ENCODE measurements at regions not wholly inside any gene's neighbourhood (a gene's known extent, or its start where the extent isn't known, plus 50 kb on each side); places are given as distances from the start of the nearest gene placed in this dataset.

DNA sequence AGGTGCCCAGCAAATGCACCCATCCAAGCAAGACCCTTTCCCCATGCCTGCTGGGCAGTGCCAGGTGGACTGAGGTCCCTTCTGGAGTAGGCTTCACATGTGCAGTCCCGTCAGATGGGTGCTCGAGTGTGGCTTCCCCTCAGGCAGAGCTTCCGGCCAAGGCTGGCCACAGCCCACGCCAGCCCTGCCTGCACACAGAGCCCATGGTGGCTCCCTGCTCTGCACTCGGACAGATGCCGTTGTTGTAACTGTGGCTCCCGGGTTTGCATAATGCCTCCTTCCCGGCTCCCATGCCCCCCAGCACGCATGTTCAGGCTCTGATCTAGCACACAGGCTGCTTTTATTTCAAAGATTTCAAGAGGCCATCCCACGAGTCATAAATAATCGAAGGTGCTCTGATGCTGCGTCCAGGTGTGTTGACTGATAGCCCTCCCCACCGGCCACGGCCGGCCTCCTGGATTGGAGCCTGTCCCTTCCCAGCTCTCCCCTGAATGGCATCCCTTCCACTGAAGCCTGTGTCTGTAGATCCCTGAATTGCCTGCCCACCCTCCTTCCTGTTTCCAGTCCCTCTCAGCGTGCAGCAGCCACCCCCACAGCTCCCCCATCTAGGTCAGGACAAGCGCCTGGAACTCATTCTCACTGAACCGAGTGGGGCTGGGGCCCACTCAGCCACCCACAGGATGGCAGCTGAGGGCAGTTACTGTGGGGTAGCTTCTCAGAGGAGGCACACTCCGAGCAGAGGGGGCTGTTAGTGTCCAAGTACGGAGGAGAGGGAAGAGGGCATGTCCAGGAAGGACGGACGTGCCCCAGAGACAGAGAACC lies 100.0 kb upstream of the LINGO1 start:
- no peaks in the 10 kb centered on the region for H3K4me1 Mint-ChIP-seq
- DNase-seq (ENCODE audit: low spot score in 2 of 2) (no peak), ATAC-seq (replicated peaks; ENCODE audit: extremely low read depth, poor library complexity, severe bottlenecking) (no peak)
- no peaks in the 10 kb centered on the region for H3K9me3 Mint-ChIP-seq
- peaks cover 35% of the 10 kb centered on the region for H3K27me3 Mint-ChIP-seq
- no peak overlapping the region for H3K4me3 Mint-ChIP-seq
- H3K36me3 Mint-ChIP-seq (ENCODE audit: insufficient read depth), result peaks cover 1% of the 10 kb centered on the region
- H3K27ac Mint-ChIP-seq (ENCODE audit: low read depth), result no peak overlapping the region

- H3K36me3 Mint-ChIP-seq (ENCODE audit: insufficient read depth), result peaks cover 1% of the 10 kb centered on the region
- H3K27me3 Mint-ChIP-seq, result peaks cover 34% of the 10 kb centered on the region
- H3K9me3 Mint-ChIP-seq, result no peaks in the 10 kb centered on the region
- DNase-seq (ENCODE audit: low spot score in 2 of 2) (no peak), ATAC-seq (replicated peaks; ENCODE audit: extremely low read depth, poor library complexity, severe bottlenecking) (no peak)
- no peaks in the 10 kb centered on the region for H3K4me1 Mint-ChIP-seq
- no peak overlapping the region for H3K27ac Mint-ChIP-seq (ENCODE audit: low read depth)
- H3K4me3 Mint-ChIP-seq, result no peak overlapping the region
These were observed 99.2 kb upstream of the LINGO1 start for GRCh38 chr15:77731945-77732344.

GRCh38 chr15:77731067-77731466 lies 98.4 kb upstream of the LINGO1 start:
- H3K9me3 Mint-ChIP-seq, result no peaks in the 10 kb centered on the region
- H3K4me3 Mint-ChIP-seq, result no peak overlapping the region

GRCh38 chr15:77727635-77728304 lies 95.1 kb upstream of the LINGO1 start:
- H3K4me3 Mint-ChIP-seq, result no peak overlapping the region
- no peak for DNase-seq (ENCODE audit: low spot score in 2 of 2)
- no peak for ATAC-seq (replicated peaks; ENCODE audit: extremely low read depth, poor library complexity, severe bottlenecking)
- H3K4me1 Mint-ChIP-seq, result no peaks in the 10 kb centered on the region
- H3K27me3 Mint-ChIP-seq, result peaks cover 18% of the 10 kb centered on the region
- H3K27ac Mint-ChIP-seq (ENCODE audit: low read depth), result no peak overlapping the region
- H3K9me3 Mint-ChIP-seq, result no peaks in the 10 kb centered on the region
- H3K36me3 Mint-ChIP-seq (ENCODE audit: insufficient read depth), result no peaks in the 10 kb centered on the region

More at GRCh38 chr15:77731067-77731466, 98.4 kb upstream of the LINGO1 start:
- H3K27me3 Mint-ChIP-seq, result peaks cover 25% of the 10 kb centered on the region
- H3K36me3 Mint-ChIP-seq (ENCODE audit: insufficient read depth), result peaks cover 1% of the 10 kb centered on the region
- ATAC-seq (replicated peaks; ENCODE audit: extremely low read depth, poor library complexity, severe bottlenecking) (no peak), DNase-seq (ENCODE audit: low spot score in 2 of 2) (no peak)
- H3K27ac Mint-ChIP-seq (ENCODE audit: low read depth), result no peak overlapping the region
- no peaks in the 10 kb centered on the region for H3K4me1 Mint-ChIP-seq

- no peak overlapping the region for H3K27ac Mint-ChIP-seq (ENCODE audit: low read depth)
- no peak for ATAC-seq (replicated peaks; ENCODE audit: extremely low read depth, poor library complexity, severe bottlenecking)
These were observed 92.0 kb upstream of the LINGO1 start for GRCh38 chr15:77724715-77725114.

DNA sequence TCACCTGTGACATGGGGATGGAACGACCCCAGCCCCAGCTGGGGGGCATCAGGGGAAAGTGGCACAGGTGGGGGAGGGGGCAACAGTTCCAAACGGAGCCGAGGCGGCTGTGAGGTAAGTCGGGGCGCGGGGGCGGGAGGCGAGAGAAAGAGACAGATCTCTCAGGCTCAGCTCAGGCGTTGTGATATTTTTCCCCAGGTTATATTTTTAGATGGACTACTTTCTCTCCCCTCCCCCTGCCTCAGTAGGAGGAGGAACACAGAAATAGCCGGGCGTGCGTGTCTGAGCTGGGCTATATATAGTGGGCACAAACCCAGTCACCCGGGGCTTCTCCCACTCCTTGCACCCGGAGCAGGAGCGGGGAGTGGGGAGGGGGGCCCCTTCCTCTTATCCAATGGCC lies 91.0 kb upstream of the LINGO1 start:
- Mint-ChIP-seq H3K27me3 (peaks cover 16% of the 10 kb centered on the region), H3K9me3 (no peaks in the 10 kb centered on the region), H3K27ac (ENCODE audit: low read depth) (no peak overlapping the region), H3K4me1 (no peaks in the 10 kb centered on the region), H3K4me3 (no peak overlapping the region), H3K36me3 (ENCODE audit: insufficient read depth) (no peaks in the 10 kb centered on the region)
- ATAC-seq (replicated peaks; ENCODE audit: extremely low read depth, poor library complexity, severe bottlenecking) (no peak), DNase-seq (ENCODE audit: low spot score in 2 of 2) (no peak)

More at GRCh38 chr15:77724715-77725114, 92.0 kb upstream of the LINGO1 start:
- Mint-ChIP-seq H3K4me1 (no peaks in the 10 kb centered on the region), H3K36me3 (ENCODE audit: insufficient read depth) (no peaks in the 10 kb centered on the region), H3K9me3 (no peaks in the 10 kb centered on the region), H3K27me3 (peaks cover 16% of the 10 kb centered on the region), H3K4me3 (no peak overlapping the region)
- no peak for DNase-seq (ENCODE audit: low spot score in 2 of 2)

DNA sequence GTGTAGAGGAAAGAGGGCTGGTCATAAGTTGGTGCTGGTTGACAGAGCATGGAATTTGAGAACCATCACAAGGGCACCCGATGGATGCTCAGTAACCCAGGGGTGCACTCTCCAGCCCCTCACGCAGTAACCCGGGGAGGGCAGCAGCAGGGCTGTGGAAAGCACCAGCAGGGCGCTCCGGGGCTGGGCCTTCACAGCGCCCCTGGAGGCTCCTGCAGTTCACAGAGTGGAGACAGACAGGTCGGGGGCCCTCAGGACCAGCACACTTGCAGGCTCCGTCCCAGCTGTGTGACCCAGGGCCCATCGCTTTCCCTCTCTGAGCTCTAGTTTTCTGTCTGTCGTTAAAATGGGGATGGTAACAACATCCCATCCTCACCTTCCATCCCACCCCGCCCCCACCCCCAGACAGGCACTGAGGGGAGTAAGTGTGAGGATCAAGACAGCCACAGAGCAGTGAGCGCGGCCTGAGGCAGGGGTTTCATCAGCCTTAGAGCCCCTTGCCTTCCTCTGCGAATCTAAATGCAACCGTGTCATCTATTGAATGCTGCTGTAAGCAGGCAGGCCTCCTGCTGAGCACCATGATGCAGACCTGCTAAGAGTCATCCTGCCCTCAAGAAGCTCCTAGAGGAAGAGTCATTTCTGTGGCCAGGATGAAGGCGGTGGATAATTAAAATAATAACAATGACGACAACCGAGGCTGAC lies 90.2 kb upstream of the LINGO1 start:
- no peak for DNase-seq (ENCODE audit: low spot score in 2 of 2)
- Mint-ChIP-seq H3K4me3 (no peak overlapping the region), H3K36me3 (ENCODE audit: insufficient read depth) (no peaks in the 10 kb centered on the region), H3K9me3 (no peaks in the 10 kb centered on the region), H3K27me3 (peaks cover 16% of the 10 kb centered on the region), H3K27ac (ENCODE audit: low read depth) (no peak overlapping the region), H3K4me1 (no peaks in the 10 kb centered on the region)
- no peak for ATAC-seq (replicated peaks; ENCODE audit: extremely low read depth, poor library complexity, severe bottlenecking)

GRCh38 chr15:77721963-77722362 lies 89.3 kb upstream of the LINGO1 start:
- Mint-ChIP-seq H3K36me3 (ENCODE audit: insufficient read depth) (no peaks in the 10 kb centered on the region), H3K27ac (ENCODE audit: low read depth) (no peak overlapping the region), H3K4me3 (no peak overlapping the region), H3K4me1 (no peaks in the 10 kb centered on the region), H3K9me3 (no peaks in the 10 kb centered on the region), H3K27me3 (peaks cover 18% of the 10 kb centered on the region)
- DNase-seq (ENCODE audit: low spot score in 2 of 2), result no peak
- ATAC-seq (replicated peaks; ENCODE audit: extremely low read depth, poor library complexity, severe bottlenecking), result no peak

- Mint-ChIP-seq H3K36me3 (ENCODE audit: insufficient read depth) (no peaks in the 10 kb centered on the region), H3K9me3 (no peaks in the 10 kb centered on the region), H3K4me3 (no peak overlapping the region), H3K27ac (ENCODE audit: low read depth) (no peak overlapping the region), H3K4me1 (no peaks in the 10 kb centered on the region), H3K27me3 (peaks cover 31% of the 10 kb centered on the region)
- no peak for DNase-seq (ENCODE audit: low spot score in 2 of 2)
- no peak for ATAC-seq (replicated peaks; ENCODE audit: extremely low read depth, poor library complexity, severe bottlenecking)
These were observed 87.9 kb upstream of the LINGO1 start for GRCh38 chr15:77720655-77721054.

DNA sequence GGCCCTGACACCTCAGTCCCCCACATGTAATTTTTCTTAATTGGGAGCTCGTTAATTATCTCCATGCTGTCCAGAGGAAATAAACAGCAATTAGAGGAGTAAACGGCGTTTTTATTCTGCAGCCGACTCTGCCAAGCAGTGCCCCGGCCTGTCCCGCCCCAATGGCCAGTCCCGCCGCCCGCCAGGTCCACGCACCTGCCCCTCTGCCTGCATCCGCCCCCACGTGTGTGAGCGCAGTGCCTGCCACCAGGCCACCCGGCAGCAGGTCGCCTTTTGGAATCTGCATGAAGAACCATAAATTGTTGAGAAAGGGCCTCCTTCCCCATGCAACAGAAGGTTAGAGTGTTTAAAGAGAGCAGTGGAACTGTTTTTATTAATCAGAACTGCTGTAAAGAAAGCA lies 87.5 kb upstream of the LINGO1 start:
- ATAC-seq (replicated peaks; ENCODE audit: extremely low read depth, poor library complexity, severe bottlenecking), result no peak
- H3K9me3 Mint-ChIP-seq, result no peaks in the 10 kb centered on the region
- H3K4me3 Mint-ChIP-seq, result no peak overlapping the region
- DNase-seq (ENCODE audit: low spot score in 2 of 2), result no peak
- no peaks in the 10 kb centered on the region for H3K36me3 Mint-ChIP-seq (ENCODE audit: insufficient read depth)
- no peak overlapping the region for H3K27ac Mint-ChIP-seq (ENCODE audit: low read depth)
- H3K4me1 Mint-ChIP-seq, result no peaks in the 10 kb centered on the region
- peaks cover 32% of the 10 kb centered on the region for H3K27me3 Mint-ChIP-seq

DNA sequence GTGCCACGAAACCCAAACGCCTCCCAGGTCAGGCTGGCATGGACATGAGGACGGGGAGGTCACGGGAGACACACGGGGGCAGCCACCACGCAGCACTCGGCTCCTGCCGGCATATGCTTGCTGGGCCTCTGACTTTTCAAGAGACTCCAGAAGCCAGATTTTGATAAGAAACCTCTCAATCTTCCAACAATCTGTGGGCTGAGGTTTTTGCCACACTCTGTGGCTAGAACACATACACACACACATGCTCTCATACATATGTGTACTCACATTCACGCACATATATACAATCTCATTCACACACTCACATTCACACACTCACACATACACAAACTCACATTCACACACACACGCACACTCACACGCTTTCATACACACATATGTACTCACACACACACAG lies 86.7 kb upstream of the LINGO1 start:
- no peaks in the 10 kb centered on the region for H3K9me3 Mint-ChIP-seq
- peaks cover 38% of the 10 kb centered on the region for H3K27me3 Mint-ChIP-seq
- H3K36me3 Mint-ChIP-seq (ENCODE audit: insufficient read depth), result no peaks in the 10 kb centered on the region
- no peak overlapping the region for H3K27ac Mint-ChIP-seq (ENCODE audit: low read depth)
- ATAC-seq (replicated peaks; ENCODE audit: extremely low read depth, poor library complexity, severe bottlenecking) (no peak), DNase-seq (ENCODE audit: low spot score in 2 of 2) (no peak)
- no peaks in the 10 kb centered on the region for H3K4me1 Mint-ChIP-seq
- no peak overlapping the region for H3K4me3 Mint-ChIP-seq

DNA sequence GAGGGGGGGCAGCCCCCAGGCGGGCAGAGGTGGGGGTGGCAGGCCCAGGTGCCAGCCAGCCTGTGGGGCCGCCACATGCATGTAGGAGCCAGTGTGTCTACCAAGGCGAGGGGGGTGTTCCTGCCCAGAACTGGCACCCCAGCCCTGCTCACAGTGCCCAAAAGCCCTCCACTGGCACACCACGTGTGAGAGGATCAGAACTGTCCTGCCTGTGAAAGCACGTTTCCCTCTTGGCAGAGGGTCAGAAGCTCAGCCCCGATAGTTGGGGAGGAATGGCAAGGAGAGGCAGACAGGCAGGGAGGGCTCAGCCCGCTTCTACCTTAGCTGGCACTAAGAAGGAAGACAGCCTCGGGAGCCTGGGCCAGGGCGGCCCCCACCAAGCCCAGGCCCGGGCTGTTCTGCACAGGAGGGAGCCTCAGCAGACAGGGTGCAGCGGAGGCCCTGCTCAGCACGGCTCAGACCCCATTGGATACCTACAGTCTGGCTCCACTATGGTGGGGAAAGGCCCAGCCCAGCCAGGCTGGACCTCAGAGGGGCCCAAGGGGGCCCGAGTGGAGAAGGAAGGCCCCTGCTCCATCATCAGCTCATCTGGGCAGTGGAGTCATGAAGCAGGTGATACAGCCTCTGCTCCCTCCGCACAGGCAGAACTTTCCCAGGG lies 84.8 kb upstream of the LINGO1 start:
- no peak for DNase-seq (ENCODE audit: low spot score in 2 of 2)
- H3K27me3 Mint-ChIP-seq, result peaks cover 56% of the 10 kb centered on the region
- H3K36me3 Mint-ChIP-seq (ENCODE audit: insufficient read depth), result peaks cover 2% of the 10 kb centered on the region
- H3K9me3 Mint-ChIP-seq, result no peaks in the 10 kb centered on the region
- ATAC-seq (replicated peaks; ENCODE audit: extremely low read depth, poor library complexity, severe bottlenecking), result no peak
- H3K27ac Mint-ChIP-seq (ENCODE audit: low read depth), result no peak overlapping the region
- H3K4me3 Mint-ChIP-seq, result no peak overlapping the region
- H3K4me1 Mint-ChIP-seq, result no peaks in the 10 kb centered on the region
